Caki2 (cell line): ENCODE measurements at regions not wholly inside any gene's neighbourhood (a gene's known extent, or its start where the extent isn't known, plus 50 kb on each side); places are given as distances from the start of the nearest gene placed in this dataset.
"Not testable (repeated sequence)": the region's sequence is repeated elsewhere in the genome, so short reads cannot be mapped to it uniquely, and the experiment has no call there.

Experiments
- DNase-seq: peaks from one replicate; pipeline ENCODE4 v3.0.0-alpha.2; 2015; ENCODE audit warnings: low read depth
- in situ Hi-C: cut with HindIII; loops from 2 replicates; pipeline ENCODE4 v1.10.0; 2016; ENCODE audit warnings: low sequenced_read_pairs, low pct_unique_long_range_greater_than_20kb, mixed read lengths

DNA sequence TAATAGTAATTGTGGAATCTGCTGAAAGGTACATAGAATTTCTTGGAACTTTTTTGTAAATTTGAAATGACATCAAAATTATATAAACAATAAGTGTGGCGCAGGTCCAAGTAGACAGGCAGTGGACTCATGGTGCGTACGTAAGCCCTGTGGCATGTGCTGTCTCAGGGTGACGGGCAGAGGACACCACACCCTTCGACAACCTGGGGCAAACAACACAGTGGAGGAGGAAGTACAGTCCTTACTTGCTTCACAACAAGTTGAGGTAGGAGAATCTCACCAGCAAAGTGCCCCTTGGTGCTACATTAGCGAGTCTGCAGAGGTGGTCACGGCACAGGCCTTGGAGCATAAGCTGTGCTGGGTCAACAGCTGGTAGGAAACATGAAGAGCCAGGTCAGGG lies 180.9 kb downstream of the AEBP2 start:
- DNase-seq: peak; percentile 6
- in situ Hi-C loops: no loop called here

DNA sequence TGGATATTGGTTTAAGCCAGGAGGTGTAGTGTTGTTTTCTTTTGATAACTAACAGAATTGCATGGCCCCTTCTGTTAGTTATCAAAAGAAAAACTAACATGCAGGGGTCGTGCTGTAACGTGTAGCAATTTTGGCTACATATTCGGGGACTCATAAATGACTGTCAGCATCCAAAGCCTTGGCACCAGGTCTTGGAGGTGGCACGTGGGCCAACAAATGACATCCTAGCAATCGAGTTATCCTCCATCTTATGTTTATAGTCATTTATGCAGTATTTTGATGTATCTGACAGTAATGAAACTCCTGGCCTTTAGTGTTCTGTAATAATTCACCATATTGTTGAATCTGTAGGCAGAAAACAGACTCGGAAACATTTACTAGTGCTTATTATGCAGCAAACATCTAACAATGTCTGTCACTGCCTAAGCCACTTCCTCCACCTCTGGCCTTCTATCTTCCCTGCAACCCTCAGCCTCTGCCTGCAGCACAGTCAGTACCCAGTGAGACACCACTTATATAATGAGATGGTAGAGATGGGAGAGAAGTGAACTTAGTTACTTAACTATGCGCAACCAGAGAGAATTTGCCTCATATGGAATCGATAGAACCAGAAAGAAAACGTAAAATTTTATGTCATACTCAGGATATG lies 184.6 kb downstream of the AEBP2 start:
- in situ Hi-C loops: no loop called here
- DNase-seq: no peak

GRCh38 chr12:19624491-19624890 lies 185.2 kb downstream of the AEBP2 start:
- no peak for DNase-seq
- in situ Hi-C loops: no loop called here

DNA sequence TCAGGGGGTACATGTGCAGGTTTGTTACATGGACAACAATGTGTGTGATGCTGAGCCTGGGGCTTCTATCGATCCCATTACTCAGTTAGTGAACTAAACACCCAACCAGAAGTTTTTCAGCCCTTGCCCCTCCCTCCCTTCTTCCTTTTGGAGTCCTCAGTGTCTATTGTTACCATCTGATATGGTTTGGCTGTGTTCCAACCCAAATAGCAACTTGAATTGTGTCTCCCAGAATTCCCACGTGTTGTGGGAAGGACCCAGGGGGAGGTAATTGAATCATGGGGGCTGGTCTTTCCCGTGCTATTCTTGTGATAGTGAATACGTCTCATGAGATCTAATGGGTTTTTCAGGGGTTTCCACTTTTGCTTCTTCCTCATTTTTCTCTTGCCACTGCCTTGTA lies 186.3 kb downstream of the AEBP2 start:
- in situ Hi-C loops: not testable (repeated sequence)
- DNase-seq: peak; percentile 10

DNA sequence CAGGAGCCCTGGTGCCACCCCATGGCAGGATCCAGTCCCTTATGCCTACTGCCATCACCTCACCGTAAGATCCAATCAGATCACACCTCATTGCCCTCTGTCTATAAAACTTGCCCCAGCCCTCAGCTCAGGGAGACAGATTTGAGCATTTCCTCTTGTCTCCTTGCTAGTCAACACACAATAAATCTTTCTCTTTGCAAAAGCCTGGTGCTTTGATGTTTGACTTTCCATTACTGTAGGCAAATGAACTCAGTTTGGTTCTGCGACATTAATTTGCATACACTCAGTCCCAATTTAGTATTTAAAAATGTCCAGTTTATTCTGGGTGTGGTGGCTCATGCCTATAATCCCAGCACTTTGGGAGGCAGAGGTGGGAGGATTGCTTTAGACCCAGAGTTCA lies 188.4 kb downstream of the AEBP2 start:
- DNase-seq: no peak
- in situ Hi-C loops: no loop called here

- in situ Hi-C loops: no loop called here
- DNase-seq: no peak
These were observed 191.2 kb downstream of the AEBP2 start for GRCh38 chr12:19630536-19630935.

DNA sequence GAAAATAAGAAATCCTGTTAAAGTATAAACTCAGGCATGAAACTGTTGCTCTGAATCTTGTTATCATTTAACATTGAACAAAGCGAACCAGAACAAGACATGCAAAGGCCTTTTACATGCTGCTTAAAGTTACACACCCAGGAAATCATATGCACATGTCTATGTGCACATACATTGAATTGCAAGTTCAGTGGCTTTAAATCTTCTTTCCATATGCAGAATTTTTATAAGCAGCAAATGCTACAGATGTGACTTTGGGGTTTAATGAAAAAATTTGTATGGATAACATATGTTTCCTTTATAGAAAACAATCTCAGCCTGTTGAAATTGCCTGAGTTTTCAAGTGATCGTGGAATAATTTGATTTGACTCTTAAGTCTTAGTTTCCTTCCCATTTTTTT lies 193.9 kb downstream of the AEBP2 start:
- no peak for DNase-seq
- in situ Hi-C loops: no loop called here

DNA sequence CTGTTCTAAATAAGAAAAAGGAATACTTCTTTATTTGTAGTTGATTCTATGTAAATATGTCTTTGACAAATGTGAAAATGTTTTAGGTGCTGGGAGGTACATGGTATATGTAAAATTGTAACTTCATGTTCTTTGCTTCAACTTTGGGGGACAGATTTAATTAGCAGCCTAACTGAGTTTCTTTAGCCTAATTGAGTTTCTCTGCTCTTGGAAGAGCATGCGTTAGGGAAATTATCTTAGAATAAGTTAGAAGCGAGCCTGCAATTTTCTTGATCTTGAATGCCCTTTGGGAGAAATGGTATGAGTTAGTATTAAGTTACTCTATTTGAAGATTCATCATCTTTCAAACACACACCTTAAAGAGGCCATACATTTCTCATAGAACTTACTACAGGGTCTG lies 194.3 kb downstream of the AEBP2 start:
- in situ Hi-C loops: no loop called here
- no peak for DNase-seq

DNA sequence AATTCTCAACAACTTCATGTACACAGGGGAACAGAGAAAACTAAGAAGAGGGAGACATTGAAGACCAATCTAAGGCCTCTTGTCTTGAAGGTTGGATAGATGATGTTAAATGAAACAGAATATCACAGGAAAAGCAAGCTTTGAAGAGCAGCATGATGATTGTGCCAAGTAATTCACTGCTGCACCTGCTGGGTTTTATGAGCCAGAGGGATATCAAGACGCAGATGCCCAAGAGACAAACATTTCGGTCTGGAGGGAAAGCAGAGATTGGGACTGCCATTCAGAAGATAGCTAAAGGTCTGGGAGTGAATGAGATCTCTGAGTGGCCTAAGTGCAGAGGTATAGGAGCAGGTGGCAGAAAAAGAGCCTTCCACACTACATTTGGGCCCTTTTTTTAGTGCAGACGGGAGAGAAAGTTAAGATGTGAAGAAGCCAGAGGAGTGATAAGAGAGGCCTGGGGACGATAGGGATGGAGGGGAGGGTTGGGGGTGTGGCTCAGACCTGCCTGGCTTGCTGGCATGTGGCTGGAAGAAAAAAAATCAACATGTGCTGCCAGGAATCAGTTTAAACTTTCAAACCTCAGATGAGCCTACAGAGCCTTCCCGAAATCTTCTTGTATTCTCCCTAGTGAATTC lies 200.6 kb downstream of the AEBP2 start:
- no peak for DNase-seq
- in situ Hi-C loops: no loop called here

DNA sequence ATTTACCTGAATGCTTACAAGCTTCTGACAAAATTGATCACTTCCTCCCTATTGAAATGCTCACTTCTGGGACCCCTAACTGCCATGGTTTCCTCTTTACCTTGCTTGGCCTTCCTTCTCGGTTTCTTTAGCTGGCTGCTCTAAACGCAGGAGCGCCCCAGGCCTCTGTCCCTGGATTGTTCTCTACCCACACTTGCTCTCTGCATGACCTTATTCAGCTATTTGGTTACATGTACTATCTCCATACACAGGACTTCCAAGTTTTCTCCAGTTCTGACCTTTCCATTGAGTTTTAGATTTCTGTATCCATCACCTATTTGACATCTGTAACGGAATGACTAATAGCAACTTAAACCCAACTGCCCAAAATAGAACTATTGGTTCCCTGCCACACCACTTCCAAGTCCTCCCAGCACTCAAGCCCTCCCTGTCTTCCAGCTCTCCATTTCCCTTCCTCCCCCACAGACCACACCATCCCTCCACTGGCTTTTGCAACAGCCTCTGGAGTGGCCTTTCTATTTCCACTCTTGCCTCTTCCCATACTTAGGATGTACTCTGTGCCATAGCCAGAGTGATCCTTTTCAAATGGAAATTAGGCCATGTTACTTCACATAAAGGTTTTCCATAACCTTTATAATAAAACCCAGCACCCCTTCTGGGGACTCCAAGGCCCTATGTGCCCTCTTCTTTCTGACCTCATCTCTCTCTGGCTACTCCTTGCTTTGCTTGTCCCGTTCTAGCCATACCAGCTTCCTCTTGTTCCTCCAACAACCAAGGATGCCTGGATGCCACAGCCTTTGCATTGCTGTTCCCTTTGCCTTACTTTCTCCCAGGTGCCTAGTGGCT lies 202.2 kb downstream of the AEBP2 start:
- in situ Hi-C loops: no loop called here
- no peak for DNase-seq

- DNase-seq: no peak
These were observed 203.1 kb downstream of the AEBP2 start for GRCh38 chr12:19642345-19642744.

DNA sequence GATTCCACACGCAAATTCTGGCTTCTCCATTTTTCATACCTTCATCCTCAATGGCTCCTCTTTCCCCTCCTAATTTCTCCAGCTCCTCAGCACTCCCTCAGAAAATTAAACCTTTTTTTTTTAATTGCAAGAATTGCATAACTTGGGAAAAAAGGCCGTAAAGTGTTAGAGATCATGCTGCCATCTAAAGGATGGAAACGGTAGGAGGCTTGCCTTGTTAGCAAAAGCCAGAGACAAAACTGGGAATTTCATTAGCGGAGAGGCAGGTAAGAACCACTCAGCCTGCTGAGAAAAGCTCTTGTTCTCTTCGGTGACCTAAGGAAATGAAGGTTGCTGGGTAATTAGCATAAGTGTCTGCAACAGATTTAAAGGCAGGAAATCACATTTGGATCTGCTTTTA lies 204.3 kb downstream of the AEBP2 start:
- in situ Hi-C loops: no loop called here

More at GRCh38 chr12:19642345-19642744, 203.1 kb downstream of the AEBP2 start:
- in situ Hi-C loops: no loop called here

GRCh38 chr12:19644571-19644970 lies 205.3 kb downstream of the AEBP2 start:
- no peak for DNase-seq
- in situ Hi-C loops: no loop called here

More for the DNA sequence above, 204.3 kb downstream of the AEBP2 start:
- peak; percentile 14 for DNase-seq

GRCh38 chr12:19645823-19646222 lies 206.5 kb downstream of the AEBP2 start:
- in situ Hi-C loops: no loop called here
- DNase-seq: no peak

- in situ Hi-C loops: no loop called here
- no peak for DNase-seq
These were observed 207.3 kb downstream of the AEBP2 start for GRCh38 chr12:19646599-19646998.

DNA sequence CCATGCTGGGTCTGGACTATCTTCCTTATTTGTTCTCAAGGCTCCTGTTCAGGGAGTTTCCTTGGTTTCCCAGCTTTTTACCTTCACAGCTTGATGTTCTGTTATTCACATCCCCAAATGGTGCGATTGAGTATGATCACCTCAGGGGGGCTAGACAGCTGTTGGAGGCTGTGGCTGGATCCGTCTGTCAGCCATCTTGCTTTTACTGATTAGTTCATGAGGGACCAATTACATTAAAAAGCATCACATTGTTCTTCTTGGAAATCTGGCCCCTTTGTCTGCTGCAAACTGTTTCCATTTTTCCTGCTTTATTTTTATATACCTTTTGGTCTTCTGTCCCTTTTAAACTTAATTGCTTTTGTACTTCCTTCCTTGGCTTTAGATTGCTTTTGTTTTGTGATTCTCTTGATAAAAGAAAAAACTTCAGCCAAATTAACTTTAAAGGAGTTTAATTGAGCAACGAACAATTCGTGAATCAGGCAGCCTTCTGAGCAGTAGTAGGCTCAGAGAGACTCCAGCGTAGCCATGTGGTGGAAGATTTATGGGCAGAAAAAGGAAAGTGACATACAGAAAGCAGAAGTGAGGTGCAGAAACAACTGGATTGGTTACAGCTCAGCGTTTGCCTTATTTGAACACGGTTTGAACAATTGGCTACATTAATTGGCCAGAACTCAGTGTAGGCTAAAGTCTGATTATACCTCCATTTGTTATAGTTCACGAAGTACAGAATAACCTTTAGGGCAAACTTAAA lies 208.7 kb downstream of the AEBP2 start:
- DNase-seq: no peak
- in situ Hi-C loops: no loop called here

DNA sequence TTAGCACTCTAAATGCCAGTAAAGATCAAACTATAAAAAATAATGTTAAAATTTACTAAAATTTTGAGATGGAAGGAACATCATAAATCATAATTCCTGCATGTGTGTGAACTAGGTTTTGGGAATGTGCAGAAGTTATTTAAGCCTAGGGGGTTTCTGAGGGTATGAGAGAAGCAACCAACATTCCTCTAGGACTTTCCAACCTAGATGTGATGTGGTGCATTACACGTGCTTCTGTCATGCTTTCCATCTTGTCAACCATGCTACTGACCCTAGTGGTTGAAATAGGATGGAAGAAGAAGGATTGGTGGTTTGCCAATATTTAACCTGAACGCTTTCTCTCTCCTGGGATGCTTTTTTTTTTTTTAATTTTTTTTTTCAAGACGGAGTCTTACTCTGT lies 209.3 kb downstream of the AEBP2 start:
- no peak for DNase-seq
- in situ Hi-C loops: no loop called here

DNA sequence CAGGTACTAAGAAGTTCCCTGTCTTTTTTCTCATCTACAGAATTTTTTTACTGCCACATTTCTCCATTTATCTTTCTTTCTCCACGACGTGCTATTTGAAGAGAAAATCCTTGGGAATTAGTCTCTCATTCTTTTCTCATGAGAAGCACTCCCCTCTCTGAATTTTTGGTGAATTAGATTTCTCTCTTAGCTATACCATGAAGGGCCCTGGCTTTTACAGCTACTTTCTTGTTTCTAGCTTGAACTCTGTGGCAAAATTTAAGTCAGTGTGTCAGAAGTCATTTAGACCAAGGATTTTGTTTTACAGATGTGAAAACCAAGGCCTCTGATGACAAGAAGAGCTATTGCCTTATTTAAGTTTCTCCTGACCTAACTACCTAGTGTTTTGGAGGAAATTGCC lies 213.1 kb downstream of the AEBP2 start:
- in situ Hi-C loops: no loop called here
- no peak for DNase-seq
